Left ventricle myocardium inferior (tissue), 1 donor: ENCODE measurements at regions not wholly inside any gene's neighbourhood (a gene's known extent, or its start where the extent isn't known, plus 50 kb on each side); places are given as distances from the start of the nearest gene placed in this dataset.
"Not testable (repeated sequence)": the region's sequence is repeated elsewhere in the genome, so short reads cannot be mapped to it uniquely, and the experiment has no call there.

Experiments
- DNase-seq: peaks from one replicate; pipeline ENCODE4 v3.0.0-alpha.2; 2020
- H3K27ac ChIP-seq: fragments of 200-600 bp; replicated peaks from 2 replicates; pipeline ENCODE4 v1.8.0; 2021
- H3K27me3 ChIP-seq: fragments of 200-600 bp; 2 replicates; pipeline ENCODE4 v1.8.0; 2021; ENCODE audit warnings: low read depth
- H3K36me3 ChIP-seq: fragments of 200-600 bp; 2 replicates; pipeline ENCODE4 v1.8.0; 2021
- H3K4me1 ChIP-seq: fragments of 200-600 bp; 2 replicates; pipeline ENCODE4 v1.8.0; 2021
- H3K4me3 ChIP-seq: fragments of 200-600 bp; 2 replicates; pipeline ENCODE4 v1.8.0; 2021; ENCODE audit warnings: mild to moderate bottlenecking, moderate library complexity
- H3K9me3 ChIP-seq: fragments of 200-600 bp; replicated peaks from 2 replicates; pipeline ENCODE4 v1.8.0; 2021
- CTCF ChIP-seq: fragments of 200-600 bp; IDR thresholded peaks from 2 replicates; pipeline ENCODE4 v1.8.0; 2021; ENCODE audit warnings: antibody characterized with exemption, mild to moderate bottlenecking, borderline replicate concordance
- intact Hi-C: fragments of 100-400 bp; cut with micrococcal nuclease; formaldehyde crosslinking; loops from one replicate; pipeline ENCODE4 v1.11.0; 2022
- donor health status: DM: no; HTN: yes; CAD: no; lungs with severe emphysema.

GRCh38 chr6:134413241-134413643, 95.3 kb upstream of the SGK1 start:
- intact Hi-C loops = no loop called here
- Histone ChIP-seq H3K9me3 (peaks cover 30% of the 10 kb centered on the region), H3K4me1 (peaks cover 7% of the 10 kb centered on the region), H3K4me3 (no peak overlapping the region), H3K27me3 (peaks cover 4% of the 10 kb centered on the region), H3K36me3 (no peaks in the 10 kb centered on the region), H3K27ac (no peak overlapping the region)
- TF ChIP-seq CTCF = no peak
- no peak for DNase-seq

- Histone ChIP-seq H3K4me3 (no peak overlapping the region), H3K27me3 (peaks cover 4% of the 10 kb centered on the region), H3K27ac (no peak overlapping the region), H3K9me3 (peaks cover 30% of the 10 kb centered on the region), H3K4me1 (peaks cover 5% of the 10 kb centered on the region), H3K36me3 (no peaks in the 10 kb centered on the region)
- no peak for DNase-seq
- intact Hi-C loops = no loop called here
- no peak for TF ChIP-seq CTCF
These were observed 92.6 kb upstream of the SGK1 start for GRCh38 chr6:134410541-134410940.

- intact Hi-C loops = no loop called here
- H3K9me3 ChIP-seq = peaks cover 18% of the 10 kb centered on the region
- no peak for TF ChIP-seq CTCF
- no peak for DNase-seq
- no peaks in the 10 kb centered on the region for H3K27me3 ChIP-seq
- no peaks in the 10 kb centered on the region for H3K36me3 ChIP-seq
- H3K4me1 ChIP-seq = no peaks in the 10 kb centered on the region
- no peak overlapping the region for H3K27ac ChIP-seq
- H3K4me3 ChIP-seq = no peak overlapping the region
These were observed 89.9 kb upstream of the SGK1 start for GRCh38 chr6:134407791-134408190.

GRCh38 chr6:134406311-134406710, 88.4 kb upstream of the SGK1 start:
- H3K27ac ChIP-seq = no peak overlapping the region
- intact Hi-C loops = no loop called here
- H3K27me3 ChIP-seq = no peaks in the 10 kb centered on the region
- H3K36me3 ChIP-seq = no peaks in the 10 kb centered on the region
- H3K9me3 ChIP-seq = peaks cover 7% of the 10 kb centered on the region
- TF ChIP-seq CTCF = no peak
- no peaks in the 10 kb centered on the region for H3K4me1 ChIP-seq
- no peak for DNase-seq
- H3K4me3 ChIP-seq = no peak overlapping the region

GRCh38 chr6:134405386-134406087, 87.6 kb upstream of the SGK1 start:
- intact Hi-C loops = no loop called here
- H3K36me3 ChIP-seq = no peaks in the 10 kb centered on the region
- no peak for DNase-seq
- no peaks in the 10 kb centered on the region for H3K9me3 ChIP-seq
- no peaks in the 10 kb centered on the region for H3K27me3 ChIP-seq
- H3K4me3 ChIP-seq = no peak overlapping the region
- TF ChIP-seq CTCF = no peak
- H3K27ac ChIP-seq = no peak overlapping the region
- no peaks in the 10 kb centered on the region for H3K4me1 ChIP-seq

GRCh38 chr6:134403312-134403711, 85.4 kb upstream of the SGK1 start:
- H3K9me3 ChIP-seq, intact Hi-C loops, DNase-seq, H3K27me3 ChIP-seq, H3K36me3 ChIP-seq, H3K4me1 ChIP-seq, H3K4me3 ChIP-seq, H3K27ac ChIP-seq: not testable (repeated sequence)
